Stimulated activated naive B cell treated with anti-CD40 and anti-IgM and Interleukin-4, amounts not matched to agents 10 μg/mL and 1 μg/mL and 100 μg/mL, for 72 hours (primary cell): ENCODE measurements at regions not wholly inside any gene's neighbourhood (a gene's known extent, or its start where the extent isn't known, plus 50 kb on each side); places are given as distances from the start of the nearest gene placed in this dataset.
"Not testable (repeated sequence)": the region's sequence is repeated elsewhere in the genome, so short reads cannot be mapped to it uniquely, and the experiment has no call there.

Source experiments
- ATAC-seq, 2 donors: fragments of 150-1000 bp; cut with Tn5 transposase; replicated peaks; 2 replicates each; pipeline ENCODE4 v1.10.0; 2021; ENCODE audit warnings: moderate library complexity in 1 of 2
- DNase-seq: peaks from one replicate; pipeline ENCODE4 v3.0.0; 2021
- H3K27ac Mint-ChIP-seq: one replicate; pipeline ENCODE4 v1.8.0; 2022; ENCODE audit warnings: mild to moderate bottlenecking, mixed read lengths
- H3K27me3 Mint-ChIP-seq, 2 donors: one replicate each; pipeline ENCODE4 v1.8.0; 2022; ENCODE audit warnings: mixed read lengths in 2 of 2
- H3K36me3 Mint-ChIP-seq, 2 donors: one replicate each; pipeline ENCODE4 v1.8.0; 2022; ENCODE audit warnings: mixed read lengths in 2 of 2, mild to moderate bottlenecking in 1 of 2
- H3K4me1 Mint-ChIP-seq, 2 donors: one replicate each; pipeline ENCODE4 v1.8.0; 2022; ENCODE audit warnings: mixed read lengths in 2 of 2, mild to moderate bottlenecking in 1 of 2
- H3K4me3 Mint-ChIP-seq, 2 donors: one replicate each; pipeline ENCODE4 v1.8.0; 2022; ENCODE audit warnings: mild to moderate bottlenecking in 2 of 2, mixed read lengths in 2 of 2, moderate library complexity in 1 of 2
- H3K9me3 Mint-ChIP-seq, 2 donors: one replicate each; pipeline ENCODE4 v1.8.0; 2022; ENCODE audit warnings: mixed read lengths in 2 of 2, mild to moderate bottlenecking in 1 of 2

DNA sequence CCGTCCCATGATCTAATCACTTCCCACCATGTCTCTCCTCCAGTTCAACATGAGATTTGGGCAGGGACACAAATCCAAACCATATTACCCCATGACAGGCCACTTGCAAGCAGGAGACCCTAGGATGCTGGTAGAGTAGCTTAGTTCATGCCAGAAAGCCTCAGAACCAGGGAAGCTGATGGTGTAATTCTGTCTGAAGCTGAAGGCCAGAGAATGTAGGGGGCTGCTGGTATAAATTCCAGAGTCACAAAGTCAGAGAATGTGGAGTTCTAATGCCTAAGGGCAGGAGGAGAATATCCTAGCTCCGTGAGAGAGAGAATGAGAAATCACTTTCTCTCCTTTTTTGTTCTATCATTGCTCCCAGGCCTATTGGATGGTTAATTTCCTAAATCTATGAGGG is 90.3 kb upstream of the IMPG1 start:
- Mint-ChIP-seq H3K27ac (no peak overlapping the region), H3K36me3 (no peaks in the 10 kb centered on the region), H3K4me1 (no peaks in the 10 kb centered on the region), H3K9me3 (peaks cover 13 to 21% of the 10 kb centered on the region in 2 donors), H3K4me3 (no peak overlapping the region), H3K27me3 (no peaks in the 10 kb centered on the region)
- DNase-seq: no peak
- ATAC-seq: no peak

DNA sequence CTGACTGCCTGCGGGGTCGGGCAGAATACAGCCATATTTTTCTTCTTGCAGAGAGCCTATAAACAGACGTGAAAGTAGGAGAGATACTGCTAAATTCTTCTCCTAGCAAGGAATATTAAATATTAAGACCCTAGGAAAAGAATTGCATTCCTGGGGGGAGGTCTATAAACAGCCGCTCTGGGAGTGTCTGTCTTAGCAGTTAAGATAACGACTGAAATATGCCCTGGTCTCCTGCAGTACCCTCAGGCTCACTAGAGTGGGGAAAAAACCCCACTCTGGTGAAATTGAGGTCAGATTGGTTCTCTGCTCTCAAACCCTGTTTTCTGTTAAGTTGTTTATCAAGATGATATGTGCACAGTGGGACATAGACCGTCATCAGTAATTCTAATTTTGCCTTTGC is 85.3 kb upstream of the IMPG1 start:
- not testable (repeated sequence) for H3K36me3 Mint-ChIP-seq, H3K4me1 Mint-ChIP-seq, H3K4me3 Mint-ChIP-seq, H3K27ac Mint-ChIP-seq, H3K27me3 Mint-ChIP-seq, ATAC-seq, DNase-seq
- peaks cover 11 to 19% of the 10 kb centered on the region in 2 donors for H3K9me3 Mint-ChIP-seq

GRCh38 chr6:76135481-76135880 is 63.0 kb upstream of the IMPG1 start:
- no peak overlapping the region for H3K4me3 Mint-ChIP-seq
- DNase-seq (no peak), ATAC-seq (no peak)
- no peaks in the 10 kb centered on the region for H3K36me3 Mint-ChIP-seq
- H3K9me3 Mint-ChIP-seq: peaks cover 5% of the 10 kb centered on the region in 2 donors
- H3K27me3 Mint-ChIP-seq: no peaks in the 10 kb centered on the region
- H3K4me1 Mint-ChIP-seq: no peaks in the 10 kb centered on the region
- no peak overlapping the region for H3K27ac Mint-ChIP-seq

- no peak for ATAC-seq
- Mint-ChIP-seq H3K4me1 (no peaks in the 10 kb centered on the region), H3K27me3 (no peaks in the 10 kb centered on the region), H3K4me3 (no peak overlapping the region), H3K9me3 (peaks cover 4 to 12% of the 10 kb centered on the region in 2 donors), H3K27ac (no peak overlapping the region), H3K36me3 (no peaks in the 10 kb centered on the region)
- no peak for DNase-seq
Measured at GRCh38 chr6:76134651-76135050, 62.2 kb upstream of the IMPG1 start.

GRCh38 chr6:76124018-76124417 is 51.6 kb upstream of the IMPG1 start:
- H3K27me3 Mint-ChIP-seq: no peaks in the 10 kb centered on the region
- H3K4me3 Mint-ChIP-seq: no peak overlapping the region
- no peaks in the 10 kb centered on the region for H3K4me1 Mint-ChIP-seq
- DNase-seq: no peak
- no peak overlapping the region for H3K27ac Mint-ChIP-seq
- H3K9me3 Mint-ChIP-seq: peaks cover 2 to 4% of the 10 kb centered on the region in 2 donors
- no peaks in the 10 kb centered on the region for H3K36me3 Mint-ChIP-seq
- no peak for ATAC-seq
